ENCODE measurements at regions not wholly inside any gene's neighbourhood (a gene's known extent, or its start where the extent isn't known, plus 50 kb on each side); places are given as distances from the start of the nearest gene placed in this dataset.

DNA sequence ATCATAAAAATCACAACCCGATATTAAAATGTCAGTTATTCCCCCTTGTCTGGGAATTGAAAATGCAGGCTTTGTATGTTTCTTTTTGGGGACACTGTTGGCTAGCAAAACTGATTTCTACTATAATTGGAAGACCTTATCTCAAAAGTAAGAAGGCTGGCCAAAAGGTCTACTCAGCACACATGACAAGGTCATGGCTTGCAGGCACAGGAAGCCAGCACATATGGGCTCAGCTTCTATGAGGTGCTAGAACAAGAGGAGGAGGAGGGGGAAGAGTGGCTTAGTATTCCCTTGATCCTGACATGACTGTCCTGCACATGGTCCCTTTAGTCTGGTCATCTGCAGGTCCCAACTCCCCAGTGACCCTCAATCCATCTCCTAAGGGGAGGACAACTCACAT is 681.2 kb downstream of the SQOR start:
- TF ChIP-seq FOXM1 (IDR thresholded peaks at IDR 0.05; ENCODE audit: borderline replicate concordance, low read depth): no peak
- TF ChIP-seq CEBPB (IDR thresholded peaks at IDR 0.05): no peak
- TF ChIP-seq YY1 (IDR thresholded peaks at IDR 0.05; ENCODE audit: low read depth): no peak
- no peak for TF ChIP-seq RAD21 (IDR thresholded peaks at IDR 0.05; ENCODE audit: low read depth)
- TF ChIP-seq, protein P1, sequence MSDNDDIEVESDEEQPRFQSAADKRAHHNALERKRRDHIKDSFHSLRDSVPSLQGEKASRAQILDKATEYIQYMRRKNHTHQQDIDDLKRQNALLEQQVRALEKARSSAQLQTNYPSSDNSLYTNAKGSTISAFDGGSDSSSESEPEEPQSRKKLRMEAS (IDR thresholded peaks at IDR 0.05): no peak
- TF ChIP-seq TAF1 (IDR thresholded peaks at IDR 0.05; ENCODE audit: low read depth): no peak
- no peak for TF ChIP-seq CREB1 (IDR thresholded peaks at IDR 0.05; ENCODE audit: low read depth)
- no peak for TF ChIP-seq ZBTB7A (IDR thresholded peaks at IDR 0.05; ENCODE audit: low read depth)
- TF ChIP-seq EP300 (IDR thresholded peaks at IDR 0.05; ENCODE audit: borderline replicate concordance): no peak
- TF ChIP-seq TCF12 (IDR thresholded peaks at IDR 0.05; ENCODE audit: low read depth): no peak
- no peak for TF ChIP-seq EGR1 (IDR thresholded peaks at IDR 0.05)
- TF ChIP-seq NFIC (IDR thresholded peaks at IDR 0.05): no peak
- TF ChIP-seq, protein P2, sequence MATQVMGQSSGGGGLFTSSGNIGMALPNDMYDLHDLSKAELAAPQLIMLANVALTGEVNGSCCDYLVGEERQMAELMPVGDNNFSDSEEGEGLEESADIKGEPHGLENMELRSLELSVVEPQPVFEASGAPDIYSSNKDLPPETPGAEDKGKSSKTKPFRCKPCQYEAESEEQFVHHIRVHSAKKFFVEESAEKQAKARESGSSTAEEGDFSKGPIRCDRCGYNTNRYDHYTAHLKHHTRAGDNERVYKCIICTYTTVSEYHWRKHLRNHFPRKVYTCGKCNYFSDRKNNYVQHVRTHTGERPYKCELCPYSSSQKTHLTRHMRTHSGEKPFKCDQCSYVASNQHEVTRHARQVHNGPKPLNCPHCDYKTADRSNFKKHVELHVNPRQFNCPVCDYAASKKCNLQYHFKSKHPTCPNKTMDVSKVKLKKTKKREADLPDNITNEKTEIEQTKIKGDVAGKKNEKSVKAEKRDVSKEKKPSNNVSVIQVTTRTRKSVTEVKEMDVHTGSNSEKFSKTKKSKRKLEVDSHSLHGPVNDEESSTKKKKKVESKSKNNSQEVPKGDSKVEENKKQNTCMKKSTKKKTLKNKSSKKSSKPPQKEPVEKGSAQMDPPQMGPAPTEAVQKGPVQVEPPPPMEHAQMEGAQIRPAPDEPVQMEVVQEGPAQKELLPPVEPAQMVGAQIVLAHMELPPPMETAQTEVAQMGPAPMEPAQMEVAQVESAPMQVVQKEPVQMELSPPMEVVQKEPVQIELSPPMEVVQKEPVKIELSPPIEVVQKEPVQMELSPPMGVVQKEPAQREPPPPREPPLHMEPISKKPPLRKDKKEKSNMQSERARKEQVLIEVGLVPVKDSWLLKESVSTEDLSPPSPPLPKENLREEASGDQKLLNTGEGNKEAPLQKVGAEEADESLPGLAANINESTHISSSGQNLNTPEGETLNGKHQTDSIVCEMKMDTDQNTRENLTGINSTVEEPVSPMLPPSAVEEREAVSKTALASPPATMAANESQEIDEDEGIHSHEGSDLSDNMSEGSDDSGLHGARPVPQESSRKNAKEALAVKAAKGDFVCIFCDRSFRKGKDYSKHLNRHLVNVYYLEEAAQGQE (IDR thresholded peaks at IDR 0.05; ENCODE audit: low read depth): no peak
- TF ChIP-seq, protein P3, sequence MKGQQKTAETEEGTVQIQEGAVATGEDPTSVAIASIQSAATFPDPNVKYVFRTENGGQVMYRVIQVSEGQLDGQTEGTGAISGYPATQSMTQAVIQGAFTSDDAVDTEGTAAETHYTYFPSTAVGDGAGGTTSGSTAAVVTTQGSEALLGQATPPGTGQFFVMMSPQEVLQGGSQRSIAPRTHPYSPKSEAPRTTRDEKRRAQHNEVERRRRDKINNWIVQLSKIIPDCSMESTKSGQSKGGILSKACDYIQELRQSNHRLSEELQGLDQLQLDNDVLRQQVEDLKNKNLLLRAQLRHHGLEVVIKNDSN (IDR thresholded peaks at IDR 0.05): no peak
